Left colon (tissue), 2 donors: ENCODE measurements at regions not wholly inside any gene's neighbourhood (a gene's known extent, or its start where the extent isn't known, plus 50 kb on each side); places are given as distances from the start of the nearest gene placed in this dataset.
"Not testable (repeated sequence)": the region's sequence is repeated elsewhere in the genome, so short reads cannot be mapped to it uniquely, and the experiment has no call there.

Experiments used
- ATAC-seq: fragments of 200-7000 bp; cut with Tn5 transposase; one replicate; pipeline ENCODE4 v1.9.1; 2020; ENCODE audit warnings: mild to moderate bottlenecking, moderate library complexity
- DNase-seq, 2 donors: peaks; one replicate each; pipeline ENCODE4 v3.0.0-alpha.2; 2020
- intact Hi-C, 2 donors: fragments of 100-400 bp; cut with DNase I in 1 of 2; cut with micrococcal nuclease in 1 of 2; formaldehyde crosslinking; loops; one replicate each; pipeline versions ENCODE4 v1.11.2 to v1.14.0; 2022; cut with DNase I, micrococcal nuclease
- donor health status: DM: no; HTN: no; CAD: no.
- donor health status: DM: yes; HTN: yes; CAD: no.

DNA sequence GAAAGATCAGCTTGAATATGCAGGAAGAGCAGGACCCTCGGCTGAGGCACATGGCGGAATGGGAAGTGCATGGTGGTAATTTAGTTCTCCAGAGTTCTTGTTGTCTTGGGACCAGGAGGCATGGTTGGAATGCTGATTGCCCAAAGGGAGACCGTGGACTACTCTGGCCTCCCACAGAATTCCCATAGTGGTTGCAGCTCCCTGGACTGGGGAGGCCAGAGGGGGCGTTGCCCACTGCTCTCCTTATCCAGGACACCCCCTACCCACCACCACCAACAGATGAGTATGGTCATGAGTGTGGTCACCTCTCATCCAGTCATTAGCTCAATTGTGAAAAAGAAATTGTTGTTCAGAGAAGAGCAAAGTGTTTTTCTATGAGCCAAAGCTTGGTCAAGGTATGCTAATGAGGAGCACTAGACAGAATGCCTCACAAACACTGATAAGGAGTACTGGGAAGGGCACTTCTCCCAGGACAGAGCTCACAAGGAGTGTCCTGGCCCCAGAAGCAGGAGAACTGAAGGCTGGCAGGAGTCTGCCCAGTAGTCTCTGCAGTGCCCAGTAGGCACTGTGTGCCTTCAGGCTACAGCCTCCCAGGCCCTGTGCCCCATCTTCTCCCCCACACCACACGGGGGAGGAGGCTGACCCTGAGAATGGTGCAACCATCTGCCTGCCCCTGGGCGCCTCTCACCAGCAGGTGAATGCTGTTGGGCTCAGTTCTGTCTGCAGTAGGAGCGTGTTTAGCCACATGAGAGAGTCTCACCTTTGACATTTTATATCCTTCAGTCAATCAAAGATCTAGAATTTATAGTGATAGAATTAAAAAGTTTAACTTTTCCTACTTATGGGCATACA is 51.4 kb upstream of the NEK3 start:
- ATAC-seq, intact Hi-C loops, DNase-seq: not testable (repeated sequence)
